OCI-LY1 (cell line): ENCODE measurements at regions not wholly inside any gene's neighbourhood (a gene's known extent, or its start where the extent isn't known, plus 50 kb on each side); places are given as distances from the start of the nearest gene placed in this dataset.

Experiments used
- CTCF ChIP-seq: fragments of 200-600 bp; sonication (generic), shearing (Covaris generic); IDR thresholded peaks from 2 replicates; pipeline ENCODE4 v1.5.1; 2017; ENCODE audit warnings: mild to moderate bottlenecking, antibody characterized with exemption, low read length, moderate library complexity, mixed read lengths
- EZH2 ChIP-seq: fragments of 200-600 bp; sonication (generic), shearing (Covaris generic); IDR thresholded peaks from 2 replicates; pipeline ENCODE4 v1.8.0; 2017; ENCODE audit warnings: borderline replicate concordance, mixed run types, mild to moderate bottlenecking, antibody characterized with exemption, low read length, moderate library complexity, mixed read lengths

- TF ChIP-seq CTCF (no peak), EZH2 (no peak)
These were observed 434.0 kb upstream of the SULF2 start for GRCh38 chr20:48219306-48219705.
